ENCODE measurements at regions not wholly inside any gene's neighbourhood (a gene's known extent, or its start where the extent isn't known, plus 50 kb on each side); places are given as distances from the start of the nearest gene placed in this dataset.

- TF ChIP-seq CTCF (IDR thresholded peaks at IDR 0.05) = no peak
- no peak for TF ChIP-seq POLR2A (IDR thresholded peaks at IDR 0.05)
Observed at GRCh38 chr9:134557331-134557730, 84.3 kb upstream of the COL5A1 start.

All from vagina (tissue), 2 donors.